22Rv1 (cell line): ENCODE measurements at regions not wholly inside any gene's neighbourhood (a gene's known extent, or its start where the extent isn't known, plus 50 kb on each side); places are given as distances from the start of the nearest gene placed in this dataset.
"Not testable (repeated sequence)": the region's sequence is repeated elsewhere in the genome, so short reads cannot be mapped to it uniquely, and the experiment has no call there.

Source experiments
- H3K27ac ChIP-seq: fragments of 450-650 bp; 2 replicates; pipeline ENCODE4 v1.5.1; 2017
- ZFX ChIP-seq: fragments of 450-650 bp; IDR thresholded peaks from 2 replicates; pipeline ENCODE4 v1.6.1; 2017; ENCODE audit warnings: antibody characterized with exemption, borderline replicate concordance
- TF ChIP-seq, protein P1 (sequence below): fragments of 450-650 bp; IDR thresholded peaks from 2 replicates; pipeline ENCODE4 v1.5.1; 2017; ENCODE audit warnings: mild to moderate bottlenecking

DNA sequence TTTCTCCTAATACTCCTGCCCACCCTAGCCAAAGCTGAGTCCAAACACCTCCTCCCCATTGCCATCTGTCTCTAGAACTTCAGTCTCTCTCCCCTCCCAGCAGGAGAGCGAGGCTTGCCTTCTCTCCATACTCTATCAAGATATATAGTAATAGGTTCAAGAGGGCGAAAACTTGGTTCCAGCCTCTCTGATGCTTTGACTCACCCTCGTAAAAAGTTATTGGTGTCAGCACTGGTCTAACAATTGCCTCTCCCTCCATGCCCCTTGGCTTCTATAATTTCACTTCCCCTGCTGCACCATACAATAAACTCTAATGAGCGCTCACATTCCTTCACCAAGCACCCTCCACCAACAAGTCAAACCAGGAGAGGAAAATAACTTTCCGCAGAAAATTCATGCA, 797.3 kb downstream of the BCL11A start:
- TF ChIP-seq, protein P1, sequence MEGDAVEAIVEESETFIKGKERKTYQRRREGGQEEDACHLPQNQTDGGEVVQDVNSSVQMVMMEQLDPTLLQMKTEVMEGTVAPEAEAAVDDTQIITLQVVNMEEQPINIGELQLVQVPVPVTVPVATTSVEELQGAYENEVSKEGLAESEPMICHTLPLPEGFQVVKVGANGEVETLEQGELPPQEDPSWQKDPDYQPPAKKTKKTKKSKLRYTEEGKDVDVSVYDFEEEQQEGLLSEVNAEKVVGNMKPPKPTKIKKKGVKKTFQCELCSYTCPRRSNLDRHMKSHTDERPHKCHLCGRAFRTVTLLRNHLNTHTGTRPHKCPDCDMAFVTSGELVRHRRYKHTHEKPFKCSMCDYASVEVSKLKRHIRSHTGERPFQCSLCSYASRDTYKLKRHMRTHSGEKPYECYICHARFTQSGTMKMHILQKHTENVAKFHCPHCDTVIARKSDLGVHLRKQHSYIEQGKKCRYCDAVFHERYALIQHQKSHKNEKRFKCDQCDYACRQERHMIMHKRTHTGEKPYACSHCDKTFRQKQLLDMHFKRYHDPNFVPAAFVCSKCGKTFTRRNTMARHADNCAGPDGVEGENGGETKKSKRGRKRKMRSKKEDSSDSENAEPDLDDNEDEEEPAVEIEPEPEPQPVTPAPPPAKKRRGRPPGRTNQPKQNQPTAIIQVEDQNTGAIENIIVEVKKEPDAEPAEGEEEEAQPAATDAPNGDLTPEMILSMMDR = no peak
- no peak for TF ChIP-seq ZFX

DNA sequence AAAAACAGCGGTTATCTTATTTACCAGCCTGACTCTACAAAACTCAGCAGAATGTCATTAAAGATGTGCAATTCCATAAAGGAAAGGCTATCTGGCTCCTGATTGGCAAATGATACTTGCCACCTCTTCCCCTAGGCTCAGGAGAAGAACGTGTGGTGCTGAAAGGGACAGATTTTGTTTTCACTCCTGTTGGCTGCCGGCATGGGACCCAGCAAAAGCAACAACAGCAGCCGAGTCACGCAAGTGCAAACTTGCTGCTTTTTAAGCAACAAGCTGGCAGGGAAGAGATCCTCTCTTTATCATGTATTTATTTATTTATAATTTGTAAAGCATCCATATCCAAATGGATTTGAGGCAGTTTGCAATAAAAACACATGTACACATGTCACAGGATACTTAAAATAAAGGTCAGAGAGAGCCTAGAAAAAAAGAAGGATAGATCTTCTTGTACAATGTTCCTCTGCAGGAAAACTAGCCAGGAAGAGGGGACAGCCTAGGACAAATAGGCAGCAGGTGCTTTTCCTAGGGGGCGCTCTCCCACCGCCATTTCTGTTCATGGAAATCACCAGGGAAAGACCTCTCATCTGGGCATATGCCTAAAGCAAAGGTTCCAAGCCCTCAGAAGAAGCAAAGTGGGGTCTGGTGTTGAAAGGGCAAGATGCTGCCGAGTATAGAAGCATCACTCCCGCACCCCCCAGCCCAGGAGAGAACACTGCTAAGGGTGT, 799.3 kb downstream of the BCL11A start:
- TF ChIP-seq ZFX = no peak
- TF ChIP-seq, protein P1 = peak; percentile 58
- no peak overlapping the region for H3K27ac ChIP-seq

More for the DNA sequence above, 797.3 kb downstream of the BCL11A start:
- no peak overlapping the region for H3K27ac ChIP-seq

DNA sequence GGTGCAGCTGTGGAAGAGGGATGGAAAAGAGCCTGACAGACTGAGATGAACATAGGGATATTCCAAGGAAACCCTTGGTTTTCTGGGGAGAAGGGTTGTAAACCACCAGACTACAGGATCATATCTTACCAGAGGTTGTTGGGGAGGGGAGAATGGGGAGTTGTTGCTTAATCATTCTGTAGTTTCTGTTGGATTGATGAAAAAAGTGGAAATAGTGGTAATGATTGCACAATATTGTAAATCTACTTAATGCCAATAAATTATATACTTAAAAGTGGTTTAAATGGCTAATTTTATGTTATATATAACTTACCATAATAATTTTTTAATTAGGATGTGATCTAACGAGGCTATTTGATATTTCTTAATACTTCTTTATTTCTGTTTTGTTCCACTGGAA, 800.9 kb downstream of the BCL11A start:
- TF ChIP-seq, protein P1 = no peak
- TF ChIP-seq ZFX = no peak
- no peak overlapping the region for H3K27ac ChIP-seq

DNA sequence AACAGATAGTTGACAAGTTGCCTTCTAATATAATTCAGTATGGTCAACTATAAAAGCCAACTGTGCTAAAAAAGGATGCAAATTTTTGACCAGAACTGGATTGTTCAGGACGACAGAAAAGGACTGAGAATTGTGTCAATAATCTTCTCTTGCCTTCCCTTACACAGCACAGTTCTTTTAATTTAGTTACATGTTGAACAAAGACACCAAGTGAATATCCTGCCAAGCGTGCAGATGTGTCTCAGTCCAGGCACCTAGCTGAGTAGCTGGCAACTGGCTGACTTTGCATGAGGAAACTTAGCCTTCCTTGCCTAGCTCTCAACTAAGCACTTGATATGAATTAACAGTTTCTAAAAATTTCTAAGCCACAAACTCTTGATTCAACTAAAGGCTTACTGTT, 801.4 kb downstream of the BCL11A start:
- no peak for TF ChIP-seq ZFX
- TF ChIP-seq, protein P1 = no peak
- no peak overlapping the region for H3K27ac ChIP-seq

DNA sequence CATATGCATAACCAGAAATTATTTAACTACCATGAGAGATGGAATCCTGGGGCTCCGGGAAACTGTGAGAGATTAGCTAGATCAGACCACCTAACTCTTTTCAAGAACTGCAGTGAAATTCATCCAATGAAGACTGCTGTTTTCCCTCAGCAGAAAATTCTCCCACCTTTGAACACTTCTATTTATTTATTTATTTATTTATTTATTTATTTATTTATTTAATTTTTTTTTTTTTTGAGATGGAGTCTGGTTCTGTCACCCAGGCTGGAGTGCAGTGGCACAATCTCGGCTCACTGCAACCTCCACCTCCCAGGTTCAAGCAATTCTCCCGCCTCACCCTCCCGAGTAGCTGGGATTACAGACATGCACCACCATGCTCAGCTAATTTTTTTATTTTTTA, 802.2 kb downstream of the BCL11A start:
- not testable (repeated sequence) for H3K27ac ChIP-seq

DNA sequence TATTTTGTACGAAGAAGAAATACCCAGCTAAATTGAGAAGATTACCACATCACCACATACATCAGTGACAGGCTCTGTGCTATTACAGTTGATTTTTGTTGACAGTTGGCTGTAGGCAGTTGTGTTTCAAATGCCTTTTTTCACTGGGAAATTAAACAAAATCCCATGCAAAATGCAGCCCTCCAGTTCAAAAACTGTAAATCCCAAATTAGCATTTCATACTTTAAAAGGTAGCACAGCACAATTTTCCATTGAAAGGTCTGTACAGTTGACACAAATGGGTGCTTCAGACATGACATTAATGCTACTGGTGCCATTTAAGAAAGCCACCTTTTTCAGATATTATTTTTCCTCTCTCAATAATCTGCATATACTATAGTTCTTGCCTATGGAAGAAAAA, 807.2 kb downstream of the BCL11A start:
- no peak overlapping the region for H3K27ac ChIP-seq
- TF ChIP-seq, protein P1 = no peak
- TF ChIP-seq ZFX = no peak

DNA sequence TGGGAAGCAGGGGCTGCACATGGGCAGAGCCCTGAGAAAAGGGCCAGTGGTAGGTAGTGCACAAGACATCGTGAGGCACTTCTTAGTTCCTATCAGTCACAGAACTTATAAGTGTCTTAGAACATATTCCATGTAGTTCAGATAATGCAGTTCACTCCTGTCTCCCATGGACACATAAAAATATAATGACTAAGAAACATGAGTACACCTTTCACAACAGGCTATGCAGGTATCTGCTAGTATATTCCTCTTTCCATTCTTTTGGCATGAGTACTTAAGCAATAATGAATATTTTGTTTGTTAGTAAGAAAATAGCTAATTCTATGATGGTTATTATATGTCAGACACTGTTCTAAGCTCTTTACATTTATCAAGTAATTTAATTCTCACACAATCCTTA, 808.4 kb downstream of the BCL11A start:
- H3K27ac ChIP-seq = no peak overlapping the region
- TF ChIP-seq, protein P1 = no peak
- TF ChIP-seq ZFX = no peak

DNA sequence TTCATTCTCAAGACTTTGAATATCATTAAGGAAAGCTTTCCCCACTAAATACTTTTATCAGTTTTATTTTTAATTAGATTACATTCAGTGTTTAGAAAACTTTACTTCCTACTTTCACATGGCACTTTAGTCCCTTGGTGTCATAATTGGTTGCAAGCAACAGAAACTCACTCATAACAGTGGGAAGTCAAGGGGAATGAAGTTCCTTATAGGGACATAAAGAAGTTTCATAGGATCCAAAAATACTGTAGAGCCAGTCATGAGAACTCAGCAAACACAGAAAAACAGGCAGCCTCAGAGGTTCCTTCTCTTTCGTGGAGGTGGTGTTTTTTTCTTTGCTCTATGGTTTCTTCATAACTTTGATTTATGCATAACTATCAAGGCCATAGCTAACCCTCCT, 809.0 kb downstream of the BCL11A start:
- no peak overlapping the region for H3K27ac ChIP-seq
- TF ChIP-seq, protein P1 = no peak
- no peak for TF ChIP-seq ZFX
